Ishikawa (cell line): ENCODE measurements at regions not wholly inside any gene's neighbourhood (a gene's known extent, or its start where the extent isn't known, plus 50 kb on each side); places are given as distances from the start of the nearest gene placed in this dataset.

Experiments
- EGR1 ChIP-seq: IDR thresholded peaks from 2 replicates; pipeline ENCODE4 v1.6.1; 2012
- EP300 ChIP-seq: IDR thresholded peaks from 2 replicates; pipeline ENCODE4 v1.6.1; 2012; ENCODE audit warnings: borderline replicate concordance
- REST ChIP-seq: IDR thresholded peaks from 2 replicates; pipeline ENCODE4 v1.6.1; 2012; ENCODE audit warnings: low read depth, mild to moderate bottlenecking
- YY1 ChIP-seq: IDR thresholded peaks from 2 replicates; pipeline ENCODE4 v1.6.1; 2012; ENCODE audit warnings: low read depth
- TF ChIP-seq, protein P1 (sequence below): IDR thresholded peaks from 2 replicates; pipeline ENCODE4 v1.6.1; 2012

- TF ChIP-seq EP300 = no peak
- TF ChIP-seq, protein P1, sequence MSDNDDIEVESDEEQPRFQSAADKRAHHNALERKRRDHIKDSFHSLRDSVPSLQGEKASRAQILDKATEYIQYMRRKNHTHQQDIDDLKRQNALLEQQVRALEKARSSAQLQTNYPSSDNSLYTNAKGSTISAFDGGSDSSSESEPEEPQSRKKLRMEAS = no peak
- TF ChIP-seq REST = no peak
- TF ChIP-seq YY1 = no peak
- TF ChIP-seq EGR1 = no peak
Measured at GRCh38 chr5:58265246-58265930, 194.5 kb downstream of the PLK2 start.
